ENCODE measurements at regions not wholly inside any gene's neighbourhood (a gene's known extent, or its start where the extent isn't known, plus 50 kb on each side); places are given as distances from the start of the nearest gene placed in this dataset.

DNA sequence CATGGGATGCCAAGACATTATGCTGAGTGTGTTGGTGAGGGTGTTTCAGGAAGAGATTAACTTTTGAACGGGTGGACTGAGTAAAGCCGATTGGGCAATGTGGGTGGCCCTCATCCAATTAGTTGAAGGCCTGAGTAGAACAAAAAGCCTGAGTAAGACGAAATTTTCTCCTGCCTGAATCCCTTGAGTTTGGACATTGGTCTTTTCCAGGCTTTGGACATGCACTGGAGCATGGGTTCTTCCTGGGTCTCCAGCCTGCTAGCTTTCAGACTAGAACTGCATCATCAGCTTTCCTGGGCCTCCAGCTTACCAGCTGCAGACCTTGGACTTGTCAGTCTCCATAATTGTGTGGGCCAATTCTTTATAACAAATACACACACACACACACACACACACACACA is 63.6 kb downstream of the NIBAN1 start:
- no peak overlapping the region for H3K4me3 ChIP-seq (ENCODE audit: low read depth, low read length)
- TF ChIP-seq, protein P1, sequence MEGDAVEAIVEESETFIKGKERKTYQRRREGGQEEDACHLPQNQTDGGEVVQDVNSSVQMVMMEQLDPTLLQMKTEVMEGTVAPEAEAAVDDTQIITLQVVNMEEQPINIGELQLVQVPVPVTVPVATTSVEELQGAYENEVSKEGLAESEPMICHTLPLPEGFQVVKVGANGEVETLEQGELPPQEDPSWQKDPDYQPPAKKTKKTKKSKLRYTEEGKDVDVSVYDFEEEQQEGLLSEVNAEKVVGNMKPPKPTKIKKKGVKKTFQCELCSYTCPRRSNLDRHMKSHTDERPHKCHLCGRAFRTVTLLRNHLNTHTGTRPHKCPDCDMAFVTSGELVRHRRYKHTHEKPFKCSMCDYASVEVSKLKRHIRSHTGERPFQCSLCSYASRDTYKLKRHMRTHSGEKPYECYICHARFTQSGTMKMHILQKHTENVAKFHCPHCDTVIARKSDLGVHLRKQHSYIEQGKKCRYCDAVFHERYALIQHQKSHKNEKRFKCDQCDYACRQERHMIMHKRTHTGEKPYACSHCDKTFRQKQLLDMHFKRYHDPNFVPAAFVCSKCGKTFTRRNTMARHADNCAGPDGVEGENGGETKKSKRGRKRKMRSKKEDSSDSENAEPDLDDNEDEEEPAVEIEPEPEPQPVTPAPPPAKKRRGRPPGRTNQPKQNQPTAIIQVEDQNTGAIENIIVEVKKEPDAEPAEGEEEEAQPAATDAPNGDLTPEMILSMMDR (IDR thresholded peaks at IDR 0.05; ENCODE audit: insufficient read depth, low read length) = no peak
- peak; percentile 95 for DNase-seq (ENCODE audit: low read depth)

DNA sequence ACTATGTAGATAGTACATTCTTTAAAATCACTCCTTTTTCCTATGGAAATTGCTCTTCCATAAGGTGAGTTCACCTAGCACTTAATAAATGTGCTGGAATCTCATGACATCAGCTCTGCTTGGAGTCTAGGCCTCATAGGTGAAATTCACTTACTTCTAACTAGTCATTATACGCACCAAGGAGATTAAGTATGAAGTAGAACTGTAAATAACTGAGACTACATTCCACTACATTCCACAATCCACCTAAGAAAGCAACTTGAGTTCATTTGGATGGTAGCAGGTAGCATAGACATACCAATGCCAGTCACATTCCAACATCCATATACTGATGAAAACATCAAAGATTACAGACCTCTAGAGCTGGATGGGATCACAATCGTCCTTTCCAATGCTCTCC is 64.3 kb downstream of the NIBAN1 start:
- H3K4me3 ChIP-seq (ENCODE audit: low read depth, low read length) = no peak overlapping the region
- TF ChIP-seq, protein P1 (IDR thresholded peaks at IDR 0.05; ENCODE audit: insufficient read depth, low read length) = no peak
- no peak for DNase-seq (ENCODE audit: low read depth)

- H3K4me3 ChIP-seq (ENCODE audit: low read depth, low read length) = no peak overlapping the region
- peak; percentile 45 for DNase-seq (ENCODE audit: low read depth)
- TF ChIP-seq, protein P1 (IDR thresholded peaks at IDR 0.05; ENCODE audit: insufficient read depth, low read length) = no peak
Observed at GRCh38 chr1:184909019-184909418, 65.3 kb downstream of the NIBAN1 start.

- no peak overlapping the region for H3K4me3 ChIP-seq (ENCODE audit: low read depth, low read length)
- no peak for DNase-seq (ENCODE audit: low read depth)
- TF ChIP-seq, protein P1 (IDR thresholded peaks at IDR 0.05; ENCODE audit: insufficient read depth, low read length) = no peak
Observed at GRCh38 chr1:184908506-184908905, 65.8 kb downstream of the NIBAN1 start.

GRCh38 chr1:184907500-184907899 is 66.8 kb downstream of the NIBAN1 start:
- TF ChIP-seq, protein P1 (IDR thresholded peaks at IDR 0.05; ENCODE audit: insufficient read depth, low read length) = no peak
- no peak for DNase-seq (ENCODE audit: low read depth)
- H3K4me3 ChIP-seq (ENCODE audit: low read depth, low read length) = no peak overlapping the region

DNA sequence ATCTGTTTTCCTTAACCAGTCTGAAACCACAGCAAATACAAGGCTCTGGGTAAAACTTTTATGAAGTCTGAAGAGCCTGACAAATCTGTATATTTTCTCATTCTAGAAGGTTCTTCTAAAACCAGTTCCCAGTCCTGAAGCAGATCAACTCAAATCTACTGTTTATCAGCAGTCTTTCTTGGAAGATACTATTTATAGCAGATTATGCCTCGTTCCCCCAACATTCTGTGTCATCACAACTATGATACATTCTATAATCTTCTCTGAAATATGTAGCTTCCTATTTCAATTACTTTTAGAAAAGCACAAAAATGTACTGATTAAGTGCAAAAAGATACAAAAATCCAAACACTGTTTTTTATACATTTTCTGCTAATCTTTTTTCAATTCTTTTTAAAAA is 67.5 kb downstream of the NIBAN1 start:
- DNase-seq (ENCODE audit: low read depth) = peak; percentile 51
- TF ChIP-seq, protein P1 (IDR thresholded peaks at IDR 0.05; ENCODE audit: insufficient read depth, low read length) = no peak
- H3K4me3 ChIP-seq (ENCODE audit: low read depth, low read length) = no peak overlapping the region

- DNase-seq (ENCODE audit: low read depth) = peak; percentile 14
- H3K4me3 ChIP-seq (ENCODE audit: low read depth, low read length) = no peak overlapping the region
- TF ChIP-seq, protein P1 (IDR thresholded peaks at IDR 0.05; ENCODE audit: insufficient read depth, low read length) = no peak
Observed at GRCh38 chr1:184905601-184906322, 68.5 kb downstream of the NIBAN1 start.

All from fibroblast of the aortic adventitia (primary cell).